Left ventricle myocardium inferior (tissue), 1 donor: ENCODE measurements at regions not wholly inside any gene's neighbourhood (a gene's known extent, or its start where the extent isn't known, plus 50 kb on each side); places are given as distances from the start of the nearest gene placed in this dataset.

Source experiments
- DNase-seq: peaks from one replicate; pipeline ENCODE4 v3.0.0-alpha.2; 2020
- H3K27ac ChIP-seq: fragments of 200-600 bp; replicated peaks from 2 replicates; pipeline ENCODE4 v1.8.0; 2021
- H3K27me3 ChIP-seq: fragments of 200-600 bp; 2 replicates; pipeline ENCODE4 v1.8.0; 2021; ENCODE audit warnings: low read depth
- H3K36me3 ChIP-seq: fragments of 200-600 bp; 2 replicates; pipeline ENCODE4 v1.8.0; 2021
- H3K4me1 ChIP-seq: fragments of 200-600 bp; 2 replicates; pipeline ENCODE4 v1.8.0; 2021
- H3K4me3 ChIP-seq: fragments of 200-600 bp; 2 replicates; pipeline ENCODE4 v1.8.0; 2021; ENCODE audit warnings: mild to moderate bottlenecking, moderate library complexity
- H3K9me3 ChIP-seq: fragments of 200-600 bp; replicated peaks from 2 replicates; pipeline ENCODE4 v1.8.0; 2021
- CTCF ChIP-seq: fragments of 200-600 bp; IDR thresholded peaks from 2 replicates; pipeline ENCODE4 v1.8.0; 2021; ENCODE audit warnings: antibody characterized with exemption, mild to moderate bottlenecking, borderline replicate concordance
- intact Hi-C: fragments of 100-400 bp; cut with micrococcal nuclease; formaldehyde crosslinking; loops from one replicate; pipeline ENCODE4 v1.11.0; 2022
- donor health status: DM: no; HTN: yes; CAD: no; lungs with severe emphysema.

GRCh38 chr14:84453307-84453950 is 1076.5 kb upstream of the FLRT2 start:
- intact Hi-C loops, result no loop called here
- H3K27me3 ChIP-seq, result no peaks in the 10 kb centered on the region
- H3K4me3 ChIP-seq, result no peak overlapping the region
- H3K4me1 ChIP-seq, result no peaks in the 10 kb centered on the region
- no peak for DNase-seq
- no peaks in the 10 kb centered on the region for H3K9me3 ChIP-seq
- no peak overlapping the region for H3K27ac ChIP-seq
- no peak for TF ChIP-seq CTCF
- H3K36me3 ChIP-seq, result no peaks in the 10 kb centered on the region

- no peak for DNase-seq
- intact Hi-C loops, result no loop called here
- TF ChIP-seq CTCF, result no peak
- H3K27me3 ChIP-seq, result no peaks in the 10 kb centered on the region
- H3K4me1 ChIP-seq, result no peaks in the 10 kb centered on the region
- no peak overlapping the region for H3K4me3 ChIP-seq
- no peaks in the 10 kb centered on the region for H3K36me3 ChIP-seq
- no peaks in the 10 kb centered on the region for H3K9me3 ChIP-seq
- H3K27ac ChIP-seq, result no peak overlapping the region
Measured at GRCh38 chr14:84454114-84454513, 1075.8 kb upstream of the FLRT2 start.

GRCh38 chr14:84456946-84457345 is 1073.0 kb upstream of the FLRT2 start:
- Histone ChIP-seq H3K4me3 (no peak overlapping the region), H3K27ac (no peak overlapping the region), H3K4me1 (no peaks in the 10 kb centered on the region), H3K36me3 (no peaks in the 10 kb centered on the region), H3K27me3 (no peaks in the 10 kb centered on the region), H3K9me3 (no peaks in the 10 kb centered on the region)
- no peak for DNase-seq
- TF ChIP-seq CTCF, result no peak
- intact Hi-C loops, result no loop called here

- no peaks in the 10 kb centered on the region for H3K27me3 ChIP-seq
- H3K9me3 ChIP-seq, result no peaks in the 10 kb centered on the region
- intact Hi-C loops, result no loop called here
- H3K4me3 ChIP-seq, result no peak overlapping the region
- H3K36me3 ChIP-seq, result no peaks in the 10 kb centered on the region
- no peak overlapping the region for H3K27ac ChIP-seq
- no peak for TF ChIP-seq CTCF
- no peak for DNase-seq
- H3K4me1 ChIP-seq, result no peaks in the 10 kb centered on the region
Measured at GRCh38 chr14:84458881-84459280, 1071.1 kb upstream of the FLRT2 start.

- Histone ChIP-seq H3K36me3 (no peaks in the 10 kb centered on the region), H3K4me1 (no peaks in the 10 kb centered on the region), H3K9me3 (no peaks in the 10 kb centered on the region), H3K27ac (no peak overlapping the region), H3K27me3 (no peaks in the 10 kb centered on the region), H3K4me3 (no peak overlapping the region)
- DNase-seq, result no peak
- intact Hi-C loops, result no loop called here
- no peak for TF ChIP-seq CTCF
Measured at GRCh38 chr14:84465880-84466279, 1064.1 kb upstream of the FLRT2 start.

GRCh38 chr14:84468153-84468552 is 1061.8 kb upstream of the FLRT2 start:
- Histone ChIP-seq H3K27ac (no peak overlapping the region), H3K9me3 (no peaks in the 10 kb centered on the region), H3K27me3 (no peaks in the 10 kb centered on the region), H3K36me3 (no peaks in the 10 kb centered on the region), H3K4me1 (no peaks in the 10 kb centered on the region), H3K4me3 (no peak overlapping the region)
- no peak for TF ChIP-seq CTCF
- intact Hi-C loops, result no loop called here
- no peak for DNase-seq
